ENCODE measurements at regions not wholly inside any gene's neighbourhood (a gene's known extent, or its start where the extent isn't known, plus 50 kb on each side); places are given as distances from the start of the nearest gene placed in this dataset.

DNA sequence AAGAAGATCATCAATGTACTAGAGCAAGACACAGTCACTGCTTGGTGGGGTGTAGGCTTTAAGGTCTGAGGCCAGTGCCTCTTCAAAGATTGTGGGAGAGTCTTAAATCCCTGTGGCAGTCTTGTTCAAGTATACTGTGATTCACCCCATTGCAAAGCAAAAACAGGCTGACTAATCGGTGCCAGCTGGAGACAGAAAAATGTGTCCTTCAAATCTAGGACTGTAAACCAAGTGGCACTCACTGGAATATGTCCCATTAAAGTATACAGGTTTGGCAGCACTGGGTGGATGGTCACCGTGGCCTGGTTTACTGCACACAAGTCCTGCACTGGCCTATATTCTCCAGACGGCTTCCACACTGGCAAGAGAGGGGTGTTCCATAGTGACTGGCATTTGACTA, 1315.3 kb downstream of the TMEM121 start:
- TF ChIP-seq, protein P1, sequence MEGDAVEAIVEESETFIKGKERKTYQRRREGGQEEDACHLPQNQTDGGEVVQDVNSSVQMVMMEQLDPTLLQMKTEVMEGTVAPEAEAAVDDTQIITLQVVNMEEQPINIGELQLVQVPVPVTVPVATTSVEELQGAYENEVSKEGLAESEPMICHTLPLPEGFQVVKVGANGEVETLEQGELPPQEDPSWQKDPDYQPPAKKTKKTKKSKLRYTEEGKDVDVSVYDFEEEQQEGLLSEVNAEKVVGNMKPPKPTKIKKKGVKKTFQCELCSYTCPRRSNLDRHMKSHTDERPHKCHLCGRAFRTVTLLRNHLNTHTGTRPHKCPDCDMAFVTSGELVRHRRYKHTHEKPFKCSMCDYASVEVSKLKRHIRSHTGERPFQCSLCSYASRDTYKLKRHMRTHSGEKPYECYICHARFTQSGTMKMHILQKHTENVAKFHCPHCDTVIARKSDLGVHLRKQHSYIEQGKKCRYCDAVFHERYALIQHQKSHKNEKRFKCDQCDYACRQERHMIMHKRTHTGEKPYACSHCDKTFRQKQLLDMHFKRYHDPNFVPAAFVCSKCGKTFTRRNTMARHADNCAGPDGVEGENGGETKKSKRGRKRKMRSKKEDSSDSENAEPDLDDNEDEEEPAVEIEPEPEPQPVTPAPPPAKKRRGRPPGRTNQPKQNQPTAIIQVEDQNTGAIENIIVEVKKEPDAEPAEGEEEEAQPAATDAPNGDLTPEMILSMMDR (IDR thresholded peaks at IDR 0.05; ENCODE audit: control insufficient read depth, extremely low read depth, insufficient read depth): no peak
- H3K4me3 ChIP-seq (ENCODE audit: low read depth, low read length): no peak overlapping the region
- no peak for DNase-seq (ENCODE audit: low read depth)

DNA sequence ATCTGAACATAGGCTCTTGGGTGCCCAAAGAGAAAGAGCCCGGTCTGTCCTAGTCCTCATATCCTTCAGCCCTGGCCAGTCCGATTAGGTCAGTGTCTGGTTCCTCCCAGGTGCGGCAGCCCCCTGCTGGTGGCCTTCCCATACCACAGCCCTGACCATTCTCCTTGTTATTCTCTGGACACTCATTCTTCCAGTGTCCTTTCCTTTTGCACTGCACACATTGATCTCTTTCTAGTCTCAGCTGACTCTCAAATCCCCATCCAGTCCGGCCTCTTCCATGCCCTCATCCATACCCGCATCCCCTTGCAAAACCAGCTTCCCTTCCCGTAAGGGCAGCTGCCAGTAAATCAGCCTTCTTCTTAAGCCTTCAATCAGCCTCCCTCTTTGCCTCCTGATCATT, 1316.3 kb downstream of the TMEM121 start:
- H3K4me3 ChIP-seq (ENCODE audit: low read depth, low read length): no peak overlapping the region
- TF ChIP-seq, protein P1 (IDR thresholded peaks at IDR 0.05; ENCODE audit: control insufficient read depth, extremely low read depth, insufficient read depth): peak; percentile 54
- DNase-seq (ENCODE audit: low read depth): no peak

DNA sequence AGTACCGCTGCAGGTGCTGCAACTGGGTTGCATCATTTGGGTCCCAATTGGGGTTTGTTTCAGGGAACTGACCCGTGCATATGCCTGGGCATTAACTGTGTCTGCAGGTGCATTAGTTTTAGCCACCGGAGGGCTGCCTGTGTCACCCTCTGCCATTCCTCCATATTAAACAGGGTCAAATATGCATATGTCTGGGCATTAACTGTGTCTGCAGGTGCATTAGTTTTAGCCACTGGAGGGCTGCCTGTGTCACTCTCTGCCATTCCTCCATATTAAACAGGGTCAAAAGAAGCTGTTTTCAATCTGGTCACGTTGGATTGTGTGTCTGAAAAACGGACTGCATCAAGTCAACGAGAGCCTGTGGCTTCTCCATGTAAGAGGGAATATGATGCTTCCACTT, 1317.0 kb downstream of the TMEM121 start:
- no peak for DNase-seq (ENCODE audit: low read depth)
- TF ChIP-seq, protein P1 (IDR thresholded peaks at IDR 0.05; ENCODE audit: control insufficient read depth, extremely low read depth, insufficient read depth): peak; percentile 19; the same call in 1 of the 2 replicates
- H3K4me3 ChIP-seq (ENCODE audit: low read depth, low read length): peak overlapping the region; percentile 71

DNA sequence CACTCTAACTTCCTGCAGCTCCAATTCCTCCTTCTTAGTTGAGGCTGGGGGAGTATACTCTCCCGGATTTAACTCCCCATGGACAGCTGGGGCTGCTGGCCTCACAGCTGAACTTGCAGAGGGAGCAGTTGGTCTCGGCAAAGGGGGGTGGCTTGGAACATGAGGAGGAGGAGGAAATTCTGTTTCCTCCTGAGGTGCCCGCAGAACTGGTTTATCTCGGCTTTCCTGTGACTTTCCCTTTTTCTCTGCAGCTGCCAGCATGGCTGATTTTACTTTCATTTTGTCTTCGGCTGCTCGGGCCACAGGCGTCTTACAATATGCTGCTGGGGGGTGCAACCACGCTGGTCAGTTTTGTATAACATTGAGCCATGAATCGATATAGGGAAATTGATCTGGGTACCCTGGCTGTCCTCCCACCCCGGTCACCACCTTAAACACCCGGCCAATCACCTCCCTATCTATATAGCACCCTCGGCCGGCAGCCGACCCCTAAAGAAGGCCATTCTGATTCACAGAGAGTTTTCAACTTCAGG, 1317.6 kb downstream of the TMEM121 start:
- DNase-seq (ENCODE audit: low read depth): peak; percentile 85
- peak overlapping the region; percentile 71 for H3K4me3 ChIP-seq (ENCODE audit: low read depth, low read length)

DNA sequence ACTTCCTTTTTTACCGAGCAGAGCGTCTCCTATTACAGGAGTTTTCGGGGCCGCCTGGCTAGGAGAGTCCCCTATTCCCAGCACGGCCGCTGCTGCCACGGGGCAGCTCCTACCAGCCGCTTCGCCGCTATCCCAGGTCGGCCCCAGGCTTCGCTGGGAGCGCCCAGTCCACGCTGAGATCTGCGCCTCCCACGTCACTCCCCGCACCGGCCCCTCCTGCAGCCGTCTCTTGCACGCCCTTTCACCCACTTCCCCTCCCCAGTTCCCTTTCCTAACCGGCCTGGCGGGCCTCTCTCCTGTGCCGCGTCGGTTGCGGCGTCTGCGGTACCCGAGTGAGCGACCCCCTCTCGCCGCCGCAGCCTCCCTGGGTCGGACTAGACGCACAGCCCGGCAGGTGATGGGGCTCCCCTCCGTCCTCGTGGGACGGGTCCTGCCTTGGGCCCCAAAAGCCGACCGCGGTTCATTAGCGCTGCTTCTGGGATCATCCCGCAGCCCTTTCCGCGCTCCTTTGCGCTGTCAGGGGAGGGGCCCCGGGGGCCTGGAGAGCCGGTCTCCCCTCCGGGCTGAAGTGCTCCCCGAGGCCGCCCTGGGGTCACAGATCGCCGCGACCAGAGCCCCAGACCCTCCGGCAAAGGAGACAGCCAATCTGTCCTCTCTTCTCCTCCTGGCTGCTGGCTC, 1318.4 kb downstream of the TMEM121 start:
- H3K4me3 ChIP-seq (ENCODE audit: low read depth, low read length): peak overlapping the region; percentile 71
- TF ChIP-seq, protein P1 (IDR thresholded peaks at IDR 0.05; ENCODE audit: control insufficient read depth, extremely low read depth, insufficient read depth): no peak
- DNase-seq (ENCODE audit: low read depth): no peak

More for the DNA sequence above, 1317.6 kb downstream of the TMEM121 start:
- TF ChIP-seq, protein P1 (IDR thresholded peaks at IDR 0.05; ENCODE audit: control insufficient read depth, extremely low read depth, insufficient read depth): no peak

DNA sequence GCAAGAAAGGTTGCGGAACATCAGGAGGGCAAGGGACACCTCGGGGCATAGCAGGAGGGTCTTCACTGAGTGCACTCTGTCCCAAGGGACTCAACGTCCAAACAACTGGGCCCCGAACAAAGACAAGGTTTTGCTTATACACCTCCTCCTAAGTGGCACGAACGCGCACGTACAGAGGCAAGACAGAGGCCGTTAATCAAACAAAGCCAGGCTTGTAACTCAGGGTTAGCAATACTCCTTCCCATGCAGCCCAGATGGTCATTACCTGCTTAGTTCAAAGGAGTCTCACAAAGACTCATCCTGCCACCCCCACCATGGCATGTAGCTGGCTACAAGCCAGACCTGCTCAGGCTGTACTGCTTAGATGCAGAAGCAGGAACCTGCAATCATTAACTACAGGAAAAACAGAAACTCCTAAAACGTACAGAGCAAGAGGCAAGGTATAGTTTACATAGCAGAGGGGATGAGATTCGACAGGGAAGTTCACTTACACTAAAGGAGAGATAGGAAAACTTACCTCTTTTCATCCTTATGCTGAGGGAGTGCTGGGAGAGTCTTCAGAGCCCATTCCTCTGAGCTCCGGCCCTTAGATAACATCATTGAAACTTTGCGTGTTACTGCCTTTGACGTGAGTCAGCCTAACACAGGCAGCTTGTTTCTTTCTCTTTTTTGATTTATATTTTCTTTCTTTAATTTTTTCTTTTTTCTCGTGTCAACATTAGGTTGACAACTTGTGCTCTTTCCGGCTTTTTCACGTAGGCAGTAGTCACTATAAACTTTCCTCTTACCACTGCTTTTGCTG, 1319.1 kb downstream of the TMEM121 start:
- peak; percentile 64 for DNase-seq (ENCODE audit: low read depth)
- TF ChIP-seq, protein P1 (IDR thresholded peaks at IDR 0.05; ENCODE audit: control insufficient read depth, extremely low read depth, insufficient read depth): no peak
- peak overlapping the region; percentile 71 for H3K4me3 ChIP-seq (ENCODE audit: low read depth, low read length)
